HG03039 (cell line): ENCODE measurements at regions not wholly inside any gene's neighbourhood (a gene's known extent, or its start where the extent isn't known, plus 50 kb on each side); places are given as distances from the start of the nearest gene placed in this dataset.
A peak's percentile ranks its signal among the peaks of the same experiment; 100 is the strongest.
"Not testable (repeated sequence)": the region's sequence is repeated elsewhere in the genome, so short reads cannot be mapped to it uniquely, and the experiment has no call there.

Experiments used
- ATAC-seq: cut with Tn5 transposase; IDR thresholded peaks from one replicate; pipeline ENCODE4 v1.9.1; 2021; ENCODE audit warnings: mild to moderate bottlenecking, moderate library complexity; ENCODE audit not compliant: unreplicated experiment

DNA sequence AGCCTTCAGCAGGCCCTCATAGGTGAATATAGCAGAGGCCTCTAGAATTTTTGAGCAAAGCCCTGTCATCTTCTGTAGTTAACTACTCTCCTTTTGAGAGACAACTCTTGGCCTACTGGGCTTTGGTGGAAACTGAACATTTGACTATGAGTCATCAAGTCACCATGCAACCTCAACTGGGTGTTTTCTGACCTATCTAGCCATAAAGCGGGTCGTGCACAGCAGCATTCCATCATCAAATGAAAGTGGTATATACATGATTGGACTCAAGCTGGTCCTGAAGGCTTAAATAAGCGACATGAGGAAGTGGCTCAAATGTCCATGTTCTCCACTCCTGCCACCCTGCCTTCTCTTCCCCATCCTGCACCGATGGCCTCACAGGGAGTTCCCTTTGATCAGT lies 1115.5 kb downstream of the TAF11L14 start:
- ATAC-seq = peak; percentile 37

DNA sequence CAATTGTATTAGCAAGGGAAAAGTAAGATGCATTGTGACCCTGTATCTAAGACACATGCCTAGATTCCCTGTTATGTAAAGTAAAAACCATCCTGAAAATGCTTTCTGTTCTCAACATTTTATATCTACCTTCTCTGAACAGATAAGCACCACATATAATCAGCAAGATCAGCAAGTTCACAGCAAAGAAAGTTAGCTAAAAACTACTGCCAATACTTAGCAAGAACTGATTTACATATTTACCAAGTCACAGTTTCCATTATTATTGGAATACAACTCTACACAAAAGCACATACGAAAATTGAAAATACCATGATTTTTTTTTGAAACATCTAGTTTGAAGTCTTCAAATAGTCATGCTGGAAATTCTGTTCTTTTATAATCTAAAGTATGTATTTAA lies 1118.1 kb downstream of the TAF11L14 start:
- ATAC-seq = no peak

DNA sequence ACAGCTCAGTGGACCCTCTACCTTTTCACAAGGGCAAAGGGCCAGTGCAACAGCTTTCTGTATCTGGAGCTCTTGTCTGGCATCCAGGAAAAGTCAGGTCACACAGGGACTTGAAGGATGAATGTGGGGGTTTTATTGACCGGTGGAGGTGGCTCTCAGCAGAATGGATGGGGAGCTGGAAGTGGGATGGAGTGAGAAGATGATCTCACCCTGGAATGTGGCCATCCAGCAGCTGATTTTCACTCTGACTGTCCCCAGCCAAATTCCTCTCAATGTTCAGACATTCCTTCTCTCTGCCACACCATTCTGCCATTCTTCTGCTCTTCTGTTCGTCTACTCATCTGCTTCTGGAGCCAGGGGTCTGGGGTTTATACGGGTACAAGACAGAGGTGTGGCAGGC lies 1119.9 kb downstream of the TAF11L14 start:
- no peak for ATAC-seq

DNA sequence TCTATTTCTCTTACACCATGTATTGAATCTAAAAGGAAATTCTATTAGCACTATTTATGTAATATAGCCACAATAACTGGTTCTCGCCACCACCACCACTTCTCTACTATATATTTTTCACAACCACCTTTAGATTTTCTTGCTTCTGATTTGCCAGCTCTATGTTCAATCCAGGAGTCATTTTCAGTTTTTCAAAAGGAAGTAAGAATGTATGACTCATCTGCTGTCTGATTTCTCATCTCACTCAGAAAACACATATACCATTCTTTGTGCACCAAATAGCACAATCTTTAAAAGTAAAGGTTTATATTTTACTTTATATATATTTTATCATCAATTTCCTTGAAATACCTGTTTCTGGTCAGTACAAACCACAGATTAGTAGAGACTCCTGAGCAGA lies 1127.5 kb downstream of the TAF11L14 start:
- ATAC-seq = peak; percentile 80

DNA sequence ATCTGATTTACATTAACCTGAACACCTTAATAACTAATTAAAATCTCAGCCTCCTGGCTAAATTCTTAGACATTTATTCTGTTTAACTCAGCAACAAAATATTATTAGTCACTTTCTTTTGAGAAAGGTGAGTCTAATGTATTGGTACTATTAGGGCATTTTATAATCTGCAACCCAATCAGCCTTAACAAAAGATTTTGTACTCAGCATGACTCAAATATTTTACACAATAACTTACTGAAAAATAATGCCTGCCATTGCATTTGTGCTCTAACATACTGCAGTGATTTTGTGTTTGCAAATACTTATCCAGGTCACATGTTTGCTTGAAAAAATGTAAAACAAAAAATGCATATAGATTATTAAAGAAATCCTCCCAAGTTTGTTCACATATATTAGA lies 1129.9 kb downstream of the TAF11L14 start:
- ATAC-seq = no peak

DNA sequence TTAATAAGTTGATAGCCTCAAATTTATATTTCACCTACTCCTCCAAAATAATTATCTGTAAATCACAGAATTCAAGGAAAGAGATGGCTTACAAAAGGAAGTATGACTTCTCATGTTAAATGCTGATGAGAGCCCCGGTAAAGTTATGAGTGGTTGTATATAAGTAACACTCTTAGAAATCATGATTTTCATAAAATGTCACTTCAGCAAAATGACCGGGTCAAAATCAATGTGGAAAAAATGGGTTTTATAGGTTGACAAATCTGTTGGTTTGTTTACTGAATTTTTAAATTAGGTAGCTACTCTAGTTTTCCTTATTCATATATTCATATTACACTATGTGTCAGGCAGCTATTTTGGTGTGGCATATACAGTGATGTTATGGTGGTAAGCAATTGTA lies 1131.0 kb downstream of the TAF11L14 start:
- no peak for ATAC-seq

DNA sequence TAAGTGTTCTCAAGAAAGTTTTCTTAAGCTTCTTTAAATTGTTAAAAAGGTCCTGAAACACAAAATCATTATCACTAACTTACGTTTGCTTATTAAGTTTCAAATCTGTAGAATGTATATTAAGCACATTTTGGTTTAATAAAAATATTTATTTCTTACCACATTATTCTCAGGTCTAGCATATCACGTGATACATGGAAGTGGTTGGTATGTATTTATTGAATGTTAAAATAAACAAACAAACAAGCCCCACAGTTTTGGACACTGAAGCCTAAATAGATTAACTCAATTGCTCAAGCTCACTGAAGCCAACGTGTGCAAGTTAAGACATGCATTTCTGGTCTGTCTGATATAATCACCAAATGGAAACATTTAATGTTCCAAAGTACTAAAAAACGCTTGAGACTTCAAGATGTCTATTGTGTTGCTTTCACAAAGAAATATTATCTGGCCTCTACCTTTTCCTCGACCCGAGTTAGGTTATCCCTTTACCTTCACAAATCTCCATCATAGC lies 1136.9 kb downstream of the TAF11L14 start:
- no peak for ATAC-seq

DNA sequence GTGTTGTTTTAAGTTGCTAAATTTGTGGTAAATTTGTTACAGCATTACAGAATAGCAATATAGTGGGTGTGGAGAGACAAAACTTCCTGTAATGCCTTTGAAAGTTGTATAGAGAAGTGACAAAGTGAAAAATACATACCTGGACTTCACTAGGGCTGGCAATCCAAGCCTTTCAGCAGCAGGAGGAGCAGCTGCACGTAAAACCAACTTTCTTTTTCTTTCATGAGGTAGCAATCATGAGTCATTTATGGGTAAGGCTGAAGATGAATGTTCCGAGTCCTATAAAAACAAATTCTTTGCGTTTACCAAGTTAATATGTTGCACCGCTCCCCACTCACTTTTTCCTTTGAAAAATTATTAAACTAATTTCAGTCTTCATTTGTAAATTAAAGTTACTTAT lies 1138.2 kb downstream of the TAF11L14 start:
- peak; percentile 93 for ATAC-seq

DNA sequence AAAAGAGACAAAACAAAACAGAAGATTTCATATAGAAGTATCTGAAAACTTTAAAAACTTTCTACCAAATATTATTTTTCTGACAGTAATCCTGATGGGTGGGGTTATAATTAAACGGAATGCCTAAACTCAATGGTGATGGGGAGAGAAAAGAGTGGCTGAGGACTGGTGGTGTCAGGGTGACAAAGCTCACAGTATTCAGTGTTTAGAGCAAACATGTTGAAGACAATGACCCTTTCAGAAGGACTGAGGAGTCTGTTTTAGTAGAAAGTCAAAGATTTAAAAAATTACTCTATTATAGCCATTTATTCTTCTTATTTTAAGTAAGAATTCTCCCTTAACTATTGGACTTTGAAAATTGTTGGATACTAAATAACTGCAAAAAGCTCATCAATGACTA lies 1144.0 kb downstream of the TAF11L14 start:
- ATAC-seq = no peak

DNA sequence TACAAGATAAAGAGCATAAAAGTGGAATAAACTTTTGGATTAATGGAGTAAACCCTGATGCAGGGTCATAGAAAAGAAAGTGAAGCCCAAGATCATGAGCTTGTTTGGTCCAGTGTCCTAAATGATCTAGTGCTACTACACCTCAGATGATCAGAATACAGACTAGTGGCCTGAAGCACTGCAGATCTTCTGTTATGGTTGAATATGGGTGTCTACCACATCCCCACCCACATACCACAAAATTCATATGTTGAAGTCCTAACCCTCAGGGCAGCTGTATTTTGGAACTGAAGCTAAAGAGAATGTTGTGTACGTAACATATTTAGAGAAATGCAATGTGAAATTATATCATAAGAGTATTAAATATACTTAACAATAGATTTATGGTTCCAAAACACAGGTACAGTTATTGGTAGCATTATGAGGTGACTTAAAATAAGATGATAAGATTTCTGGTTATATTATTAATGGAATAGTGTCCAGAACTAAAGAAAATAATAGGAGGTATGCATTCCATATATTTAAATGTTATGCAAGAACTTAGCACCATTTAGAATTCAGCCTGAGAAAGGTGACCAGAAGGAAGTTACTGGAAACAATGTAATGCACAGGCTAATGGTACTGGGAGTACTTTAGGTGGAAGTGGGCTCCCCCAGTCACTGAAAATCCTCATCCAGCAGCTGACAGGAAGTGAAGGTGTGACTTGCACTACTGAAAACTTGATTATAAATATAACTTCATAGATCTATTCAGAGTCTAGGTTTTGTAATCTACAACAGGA lies 1155.1 kb downstream of the TAF11L14 start:
- no peak for ATAC-seq

DNA sequence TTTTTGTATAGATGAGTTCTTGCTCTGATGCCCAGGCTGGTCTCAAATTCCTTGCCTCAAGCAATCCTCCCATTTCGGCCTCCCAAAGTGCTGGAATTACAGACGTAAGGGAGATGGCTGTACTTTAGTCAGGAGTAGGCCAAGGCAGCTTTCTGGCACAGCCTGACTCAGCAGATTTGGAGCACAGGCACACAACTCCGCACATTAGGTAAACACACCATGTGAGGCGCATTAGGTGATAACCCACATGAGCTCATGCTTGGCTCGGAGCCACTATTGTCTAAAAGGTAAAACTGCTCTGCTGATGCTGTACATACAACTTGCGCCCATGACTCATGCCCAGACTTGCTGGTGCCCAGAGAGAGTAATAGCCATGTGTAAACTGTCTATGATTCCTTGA lies 1157.9 kb downstream of the TAF11L14 start:
- no peak for ATAC-seq

DNA sequence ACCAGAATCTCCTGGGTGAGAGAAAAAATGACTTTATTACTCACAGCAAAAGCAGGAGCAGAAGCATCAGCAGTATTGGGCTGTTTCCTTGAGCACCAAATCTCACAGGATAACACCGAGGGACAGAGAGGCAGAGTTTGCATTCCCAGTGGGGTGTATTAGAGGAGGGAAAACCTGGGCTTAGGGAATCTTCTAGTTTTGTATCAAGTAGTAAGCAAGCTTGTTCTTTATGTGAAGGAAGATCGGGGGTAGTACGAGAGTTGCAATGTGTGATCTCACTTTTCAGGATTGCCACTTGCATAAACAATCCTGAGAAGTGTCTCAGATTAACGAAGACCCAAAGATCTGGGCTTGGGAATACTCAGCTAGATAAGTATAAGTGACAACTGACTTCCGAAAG lies 1163.0 kb downstream of the TAF11L14 start:
- no peak for ATAC-seq

DNA sequence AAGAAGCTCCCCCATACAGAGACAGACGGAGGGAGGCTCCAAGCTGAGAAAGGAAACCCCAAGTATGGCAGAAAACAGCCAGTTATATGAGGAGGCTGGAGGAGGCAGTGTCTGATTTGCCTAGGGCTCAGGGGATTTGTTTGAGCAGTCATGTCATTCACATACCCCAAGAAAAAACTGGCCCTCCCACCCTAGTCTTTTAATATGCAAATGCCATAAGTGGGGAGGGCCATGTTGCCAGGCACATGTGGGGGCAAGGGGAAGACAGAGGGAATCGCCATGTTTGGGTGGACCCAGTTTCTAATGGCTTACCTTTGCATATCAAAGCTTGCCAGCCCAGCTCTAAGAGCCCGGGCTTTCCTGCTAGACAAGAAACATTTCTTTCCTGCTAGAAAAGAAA lies 1163.8 kb downstream of the TAF11L14 start:
- no peak for ATAC-seq

DNA sequence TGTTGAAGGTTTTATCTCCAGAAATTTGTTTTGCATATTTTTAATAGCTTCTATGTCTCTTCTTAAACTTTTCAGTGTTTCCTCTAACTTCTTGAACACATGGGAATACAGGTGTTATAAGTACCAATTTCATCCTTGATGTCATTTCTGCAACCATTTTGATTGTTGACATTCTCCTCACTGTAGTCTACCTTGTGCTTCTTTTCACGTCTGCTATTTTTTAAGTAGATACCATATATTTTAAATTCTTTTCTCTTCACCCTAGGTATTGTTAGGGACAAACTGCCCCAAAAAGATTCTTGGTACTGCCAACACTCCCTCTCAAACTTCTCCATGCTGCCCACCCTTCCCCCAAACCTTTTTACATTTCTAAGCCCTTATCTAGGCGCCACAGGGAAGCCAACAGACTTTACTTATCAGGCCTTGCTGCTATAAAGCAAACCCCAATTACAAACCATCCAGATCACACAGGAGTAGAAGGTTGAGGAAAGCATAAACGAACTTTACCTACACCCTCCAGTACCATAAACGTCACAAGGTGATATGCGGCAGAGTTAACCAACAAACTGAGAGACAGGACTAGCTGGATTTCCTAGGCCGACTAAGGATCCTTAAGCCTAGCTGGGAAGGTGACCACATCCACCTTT lies 1165.3 kb downstream of the TAF11L14 start:
- no peak for ATAC-seq

DNA sequence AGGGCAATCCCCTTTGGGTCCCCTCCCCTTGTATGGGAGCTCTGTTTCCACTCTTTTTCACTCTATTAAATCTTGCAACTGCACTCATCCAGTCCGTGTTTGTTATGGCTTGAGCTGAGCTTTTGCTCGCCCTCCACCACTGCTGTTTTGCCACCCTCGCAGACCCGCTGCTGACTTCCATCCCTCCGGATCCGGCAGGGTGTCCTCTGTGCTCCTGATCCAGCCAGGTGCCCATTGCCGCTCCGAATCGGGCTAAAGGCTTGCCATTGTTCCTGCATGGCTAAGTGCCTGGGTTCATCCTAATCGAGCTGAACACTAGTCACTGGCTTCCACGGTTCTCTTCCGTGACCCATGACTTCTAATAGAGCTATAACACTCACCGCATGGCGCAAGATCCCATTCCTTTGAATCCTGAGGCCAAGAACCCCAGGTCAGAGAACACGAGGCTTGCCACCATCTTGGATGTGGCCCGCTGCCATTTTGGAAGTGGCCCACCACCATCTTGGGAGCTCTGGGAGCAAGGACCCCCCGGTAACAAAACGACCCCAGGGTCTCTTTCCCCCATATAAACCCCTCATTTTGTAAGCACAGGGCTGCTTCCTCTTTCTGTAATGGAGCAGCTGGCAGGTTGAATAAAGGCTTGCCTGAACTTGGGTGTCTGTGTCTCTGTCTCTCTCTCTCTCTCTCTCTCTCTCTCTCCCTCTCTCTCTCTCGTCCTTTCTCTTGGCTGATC lies 1166.2 kb downstream of the TAF11L14 start:
- no peak for ATAC-seq

DNA sequence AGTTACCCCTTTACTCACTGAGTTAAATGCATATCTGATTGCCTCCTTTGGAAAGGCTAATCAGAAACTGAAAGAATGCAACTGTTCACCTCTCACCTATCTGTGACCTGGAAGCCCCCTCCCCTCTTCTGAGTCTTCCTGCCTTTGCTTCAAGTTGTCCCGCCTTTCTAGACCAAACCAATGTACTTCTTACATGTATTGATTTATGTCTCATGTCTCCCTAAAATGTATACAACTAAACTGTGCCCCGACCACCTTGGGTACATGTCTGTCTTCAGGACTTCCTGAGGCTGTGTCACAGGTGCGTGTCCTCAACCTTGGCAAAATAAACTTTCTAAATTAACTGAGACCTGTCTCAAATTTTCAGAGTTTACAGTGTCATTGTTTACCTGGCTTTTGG lies 1167.2 kb downstream of the TAF11L14 start:
- ATAC-seq = not testable (repeated sequence)

DNA sequence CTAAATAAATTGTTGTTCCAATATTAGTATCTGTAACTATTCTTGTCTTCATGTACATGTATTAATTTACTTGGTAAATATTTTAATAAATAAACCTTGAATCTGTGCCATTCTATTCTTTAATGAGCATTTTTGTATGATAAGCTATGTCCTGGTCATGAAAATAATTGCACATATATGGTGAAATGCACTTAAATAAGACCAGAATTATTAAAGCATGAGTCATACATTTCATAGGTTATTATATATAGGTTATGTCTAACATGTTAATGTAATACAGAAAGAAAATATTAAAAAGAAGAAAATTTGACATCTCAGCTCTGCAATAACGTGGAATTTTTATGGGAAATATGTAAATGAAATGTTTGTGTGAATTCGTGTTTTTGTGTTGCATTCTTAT lies 1168.1 kb downstream of the TAF11L14 start:
- no peak for ATAC-seq

DNA sequence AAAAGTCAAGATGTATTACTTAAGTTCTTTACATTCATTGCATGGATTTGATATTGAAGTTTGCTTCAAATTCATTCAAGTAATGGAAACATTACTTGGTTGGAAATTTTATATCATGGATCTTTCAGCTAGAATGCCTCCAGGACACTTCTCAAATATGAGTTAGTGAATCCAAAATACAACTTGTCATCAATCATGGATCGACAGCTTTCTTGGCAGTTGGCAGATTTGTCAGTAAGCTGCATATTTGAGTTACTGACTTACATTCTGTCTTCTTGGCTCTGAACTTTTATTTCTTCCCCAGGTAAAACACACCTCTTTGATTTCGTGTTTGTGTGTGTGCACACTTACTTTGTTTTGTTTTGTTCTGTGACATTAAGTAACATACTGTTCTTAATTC lies 1171.1 kb downstream of the TAF11L14 start:
- ATAC-seq = no peak

DNA sequence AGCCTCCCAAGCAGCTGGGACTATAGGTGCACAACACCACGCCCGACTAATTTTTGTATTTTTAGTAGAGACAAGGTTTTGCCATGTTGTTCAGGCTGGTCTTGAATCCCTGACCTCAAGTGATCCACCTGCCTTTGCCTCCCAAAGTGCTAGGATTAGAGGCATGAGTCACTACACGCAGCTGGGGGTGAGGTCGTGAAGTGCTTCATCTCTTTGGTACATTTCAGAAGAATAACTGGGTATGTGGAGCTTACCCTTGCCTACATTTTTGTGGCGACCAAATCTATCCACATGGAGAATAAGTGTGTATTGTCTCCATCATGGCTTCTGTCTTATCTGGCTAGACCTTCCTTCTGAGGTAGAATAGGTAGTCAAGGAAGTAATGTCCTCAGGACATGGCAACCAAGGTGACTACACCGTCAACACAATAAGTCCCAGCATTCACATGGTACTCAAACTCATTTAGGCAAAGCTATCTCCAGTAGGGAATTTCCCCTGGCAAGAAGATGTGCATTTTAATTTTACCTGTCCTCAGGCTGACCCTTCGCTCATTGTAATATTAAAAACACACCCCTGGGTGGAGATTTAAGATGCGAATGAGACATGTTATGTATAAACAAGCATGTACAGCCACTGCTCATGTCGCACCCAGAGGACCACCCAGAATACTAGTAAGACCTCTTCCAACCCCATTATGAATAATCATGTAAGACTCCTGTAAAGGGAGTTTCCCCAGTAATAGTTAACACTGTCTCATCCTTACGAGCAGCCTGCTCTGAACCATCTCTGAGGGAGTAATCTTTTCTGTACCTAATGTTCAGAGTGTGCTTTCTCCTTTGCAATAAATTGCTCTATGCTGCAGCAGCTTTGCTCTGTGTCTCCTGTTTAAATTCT lies 1173.2 kb downstream of the TAF11L14 start:
- ATAC-seq = no peak

DNA sequence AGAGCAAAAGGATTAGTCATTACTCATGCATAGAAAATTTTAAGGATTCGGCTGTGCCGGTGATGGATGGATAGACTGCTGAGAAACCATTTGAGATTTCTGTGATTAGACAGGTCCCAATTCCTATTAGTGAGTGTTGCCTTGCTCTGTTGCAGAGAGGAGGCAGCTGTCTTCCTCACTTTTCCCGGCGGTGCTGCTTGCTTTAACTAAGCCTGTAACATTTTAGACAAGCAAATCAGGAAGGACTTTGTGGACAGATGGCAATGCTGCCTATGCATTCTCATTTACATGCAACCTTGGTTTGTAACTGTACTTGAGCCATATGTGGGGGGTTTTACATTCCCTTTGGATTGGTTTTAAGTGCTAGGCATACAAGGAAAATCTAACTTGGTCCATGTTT lies 1176.3 kb downstream of the CDH18 start:
- no peak for ATAC-seq

DNA sequence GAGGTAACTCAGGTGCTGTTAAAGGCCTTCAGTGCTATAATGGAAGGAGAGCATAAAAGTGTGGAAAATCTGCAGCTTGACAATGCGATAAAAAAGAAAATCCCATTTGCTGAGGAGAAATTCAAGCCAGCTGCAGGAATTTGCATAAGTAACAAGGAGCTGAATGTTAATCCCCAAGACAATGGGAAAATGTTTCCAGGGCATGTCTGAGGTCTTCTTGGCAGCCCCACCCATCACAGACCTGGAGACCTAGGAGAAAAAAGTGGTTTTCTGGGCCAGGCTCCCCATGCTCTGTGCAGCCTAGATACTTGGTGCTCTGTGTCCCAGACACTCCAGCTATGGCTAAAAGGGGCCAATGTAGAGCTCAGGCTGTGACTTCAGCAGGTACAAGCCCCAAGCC lies 1159.6 kb downstream of the CDH18 start:
- no peak for ATAC-seq
